Right ventricle myocardium inferior (tissue), 1 donor: ENCODE measurements at regions not wholly inside any gene's neighbourhood (a gene's known extent, or its start where the extent isn't known, plus 50 kb on each side); places are given as distances from the start of the nearest gene placed in this dataset.

Experiments
- ATAC-seq: fragments of 200-7000 bp; cut with Tn5 transposase; one replicate; pipeline ENCODE4 v1.9.1; 2020; ENCODE audit warnings: mild to moderate bottlenecking, moderate library complexity
- DNase-seq: peaks from one replicate; pipeline ENCODE4 v3.0.0; 2021; ENCODE audit errors: missing footprints
- intact Hi-C: fragments of 100-400 bp; cut with DNase I; formaldehyde crosslinking; loops from one replicate; pipeline ENCODE4 v1.11.0; 2022
- donor health status: DM: no; HTN: yes; CAD: no; lungs with severe emphysema.

GRCh38 chr1:91575909-91576519, 75.4 kb downstream of the CDC7 start:
- ATAC-seq (no peak), DNase-seq (no peak)
- intact Hi-C loops: no loop called here

GRCh38 chr1:91578320-91579109, 77.9 kb downstream of the CDC7 start:
- DNase-seq (no peak), ATAC-seq (no peak)
- intact Hi-C loops: loop anchor here (2.0 kb wide), 1 partner anchor 28 kb away; no protein-coding TSS in a partner anchor

GRCh38 chr1:91579658-91580228, 79.1 kb downstream of the CDC7 start:
- DNase-seq (no peak), ATAC-seq (no peak)
- intact Hi-C loops: loop anchor here (2.0 to 5.0 kb wide), 3 partner anchors 29 to 248 kb away; no protein-coding TSS in a partner anchor

- intact Hi-C loops: loop anchor here (5.0 kb wide), 2 partner anchors 125 to 245 kb away; no protein-coding TSS in a partner anchor
- ATAC-seq: no peak
- no peak for DNase-seq
Observed at GRCh38 chr1:91582431-91582921, 81.8 kb downstream of the CDC7 start.

- intact Hi-C loops: loop anchor here (5.0 kb wide), 2 partner anchors 124 to 244 kb away; no protein-coding TSS in a partner anchor
- ATAC-seq: no peak
- DNase-seq: no peak
Observed at GRCh38 chr1:91583326-91583755, 82.7 kb downstream of the CDC7 start.

- DNase-seq: no peak
- peak; percentile 7 for ATAC-seq
- intact Hi-C loops: loop anchor here (5.0 kb wide), 2 partner anchors 123 to 243 kb away; no protein-coding TSS in a partner anchor
Observed at GRCh38 chr1:91584309-91584708, 83.7 kb downstream of the CDC7 start.

GRCh38 chr1:91584878-91585277, 84.2 kb downstream of the CDC7 start:
- DNase-seq (no peak), ATAC-seq (peak; percentile 88)
- intact Hi-C loops: loop anchor here (5.0 kb wide), 2 partner anchors 122 to 242 kb away; no protein-coding TSS in a partner anchor

GRCh38 chr1:91585502-91585901, 84.9 kb downstream of the CDC7 start:
- intact Hi-C loops: no loop called here
- no peak for DNase-seq
- ATAC-seq: no peak

GRCh38 chr1:91585982-91586381, 85.3 kb downstream of the CDC7 start:
- no peak for DNase-seq
- intact Hi-C loops: no loop called here
- ATAC-seq: no peak

GRCh38 chr1:91589437-91589836, 88.8 kb downstream of the CDC7 start:
- intact Hi-C loops: no loop called here

GRCh38 chr1:91591175-91591974, 90.7 kb downstream of the CDC7 start:
- intact Hi-C loops: no loop called here
- ATAC-seq (no peak), DNase-seq (no peak)

More at GRCh38 chr1:91589437-91589836, 88.8 kb downstream of the CDC7 start:
- ATAC-seq (no peak), DNase-seq (no peak)

GRCh38 chr1:91592716-91593477, 92.2 kb downstream of the CDC7 start:
- no peak for DNase-seq
- intact Hi-C loops: no loop called here
- no peak for ATAC-seq

GRCh38 chr1:91594383-91595055, 93.9 kb downstream of the CDC7 start:
- intact Hi-C loops: no loop called here
- DNase-seq: no peak
- ATAC-seq: peak; percentile 47

GRCh38 chr1:91596474-91596873, 95.8 kb downstream of the CDC7 start:
- DNase-seq: no peak
- no peak for ATAC-seq
- intact Hi-C loops: no loop called here

GRCh38 chr1:91597215-91597614, 96.6 kb downstream of the CDC7 start:
- ATAC-seq: no peak
- DNase-seq: no peak
- intact Hi-C loops: no loop called here

- intact Hi-C loops: loop anchor here (1.0 to 5.0 kb wide), 4 partner anchors 83 to 286 kb away; partner anchors contain the start of gene TGFBR3
- DNase-seq (no peak), ATAC-seq (peak; percentile 53)
Observed at GRCh38 chr1:91600431-91601337, 100.0 kb downstream of the CDC7 start.
